Astrocyte (in vitro differentiated cells and primary cell): ENCODE measurements at regions not wholly inside any gene's neighbourhood (a gene's known extent, or its start where the extent isn't known, plus 50 kb on each side); places are given as distances from the start of the nearest gene placed in this dataset.

Source experiments
- DNase-seq: peaks from one replicate; pipeline ENCODE4 v3.0.0-alpha.2; 2010; ENCODE audit warnings: low read depth
- FAIRE-seq: peaks from 2 replicates; lab custom pipeline; 2011; peaks lifted over from hg19 to GRCh38; lab: Jason Lieb, UNC
- H2AFZ ChIP-seq: 2 replicates; pipeline ENCODE4 v1.6.0; 2012; ENCODE audit warnings: low read depth, low read length, inconsistent platforms
- H3K27ac ChIP-seq: 2 replicates; pipeline ENCODE4 v1.5.1; 2011; ENCODE audit warnings: low read depth, low read length, inconsistent platforms
- H3K27me3 ChIP-seq: 2 replicates; pipeline ENCODE4 v1.6.0; 2011; ENCODE audit warnings: low read length, inconsistent platforms; ENCODE audit not compliant: insufficient read depth
- H3K36me3 ChIP-seq: 2 replicates; pipeline ENCODE4 v1.5.1; 2011; ENCODE audit warnings: low read length, inconsistent platforms; ENCODE audit not compliant: insufficient read depth
- H3K4me1 ChIP-seq: 2 replicates; pipeline ENCODE4 v1.5.1; 2011; ENCODE audit warnings: low read length, inconsistent platforms; ENCODE audit not compliant: insufficient read depth
- H3K4me2 ChIP-seq: 2 replicates; pipeline ENCODE4 v1.6.0; 2012; ENCODE audit warnings: low read length, inconsistent platforms
- H3K4me3 ChIP-seq: 2 replicates; pipeline ENCODE4 v1.5.1; 2011; ENCODE audit warnings: low read depth, mild to moderate bottlenecking, low read length, inconsistent platforms; ENCODE audit not compliant: insufficient read depth
- H3K79me2 ChIP-seq: 2 replicates; pipeline ENCODE4 v1.6.0; 2012; ENCODE audit warnings: mild to moderate bottlenecking, low read length, inconsistent platforms; ENCODE audit not compliant: insufficient read depth
- H3K9ac ChIP-seq: 2 replicates; pipeline ENCODE4 v1.6.0; 2012; ENCODE audit warnings: mild to moderate bottlenecking, low read length, inconsistent platforms
- H3K9me3 ChIP-seq: 2 replicates; pipeline ENCODE4 v1.5.1; 2012; ENCODE audit warnings: low read depth, mild to moderate bottlenecking, low read length, inconsistent platforms; ENCODE audit not compliant: insufficient read depth
- H4K20me1 ChIP-seq: 2 replicates; pipeline ENCODE4 v1.6.0; 2012; ENCODE audit warnings: low read length, inconsistent platforms; ENCODE audit not compliant: insufficient read depth
- H3K27ac Mint-ChIP-seq: one replicate; pipeline ENCODE4 v1.8.0; 2021; ENCODE audit warnings: mild to moderate bottlenecking, mixed read lengths; ENCODE audit not compliant: unreplicated experiment
- H3K27me3 Mint-ChIP-seq: one replicate; pipeline ENCODE4 v1.8.0; 2021; ENCODE audit warnings: low read depth, mixed read lengths; ENCODE audit not compliant: unreplicated experiment
- H3K36me3 Mint-ChIP-seq: one replicate; pipeline ENCODE4 v1.8.0; 2021; ENCODE audit warnings: low read depth, mixed read lengths; ENCODE audit not compliant: unreplicated experiment
- H3K4me1 Mint-ChIP-seq: one replicate; pipeline ENCODE4 v1.8.0; 2021; ENCODE audit warnings: low read depth, mixed read lengths; ENCODE audit not compliant: unreplicated experiment
- H3K4me3 Mint-ChIP-seq: one replicate; pipeline ENCODE4 v1.8.0; 2021; ENCODE audit warnings: mild to moderate bottlenecking, moderate library complexity, mixed read lengths; ENCODE audit not compliant: unreplicated experiment
- H3K9me3 Mint-ChIP-seq: one replicate; pipeline ENCODE4 v1.8.0; 2021; ENCODE audit warnings: mild to moderate bottlenecking, mixed read lengths; ENCODE audit not compliant: unreplicated experiment
- EZH2 ChIP-seq: IDR thresholded peaks from 2 replicates; pipeline ENCODE4 v1.6.1; 2012; ENCODE audit warnings: mild to moderate bottlenecking, low read length, inconsistent platforms; ENCODE audit not compliant: insufficient read depth
- TF ChIP-seq, protein P1 (sequence below): IDR thresholded peaks from 2 replicates; pipeline ENCODE4 v1.5.1; 2011; ENCODE audit warnings: low read depth, mild to moderate bottlenecking, inconsistent platforms, low read length, moderate library complexity; ENCODE audit not compliant: insufficient read depth

DNA sequence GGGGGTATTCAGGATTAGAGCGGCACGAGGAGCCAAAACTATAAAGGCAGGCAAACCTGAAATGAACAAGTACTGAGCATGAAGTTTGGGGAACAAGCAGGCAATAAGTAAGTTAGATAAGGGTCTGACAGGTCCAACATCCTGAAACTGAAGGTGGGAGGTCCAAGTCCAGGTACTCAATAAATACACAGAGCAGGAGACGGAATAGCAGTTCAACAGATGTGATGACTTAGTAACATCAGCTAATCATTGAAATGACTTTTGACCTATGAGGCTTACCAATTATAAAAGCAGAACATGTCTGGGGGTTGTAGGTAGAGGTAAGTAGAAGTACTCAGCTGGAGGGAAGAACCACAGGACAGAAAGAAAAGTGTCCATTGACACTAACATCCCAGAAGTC, 132.8 kb upstream of the PDZRN3 start:
- Mint-ChIP-seq H3K4me3 (no peak overlapping the region), H3K9me3 (peaks cover 1% of the 10 kb centered on the region), H3K4me1 (no peaks in the 10 kb centered on the region), H3K27ac (no peak overlapping the region), H3K27me3 (peaks cover 4% of the 10 kb centered on the region), H3K36me3 (no peaks in the 10 kb centered on the region)
- Histone ChIP-seq H3K4me2 (no peak overlapping the region), H3K79me2 (no peaks in the 10 kb centered on the region), H3K9ac (no peak overlapping the region), H2AFZ (no peak overlapping the region), H3K9me3 (no peaks in the 10 kb centered on the region), H3K4me3 (no peak overlapping the region), H4K20me1 (no peaks in the 10 kb centered on the region), H3K4me1 (no peaks in the 10 kb centered on the region), H3K27ac (no peak overlapping the region), H3K36me3 (no peaks in the 10 kb centered on the region), H3K27me3 (no peaks in the 10 kb centered on the region)
- FAIRE-seq (no peak), DNase-seq (no peak)
- TF ChIP-seq, protein P1, sequence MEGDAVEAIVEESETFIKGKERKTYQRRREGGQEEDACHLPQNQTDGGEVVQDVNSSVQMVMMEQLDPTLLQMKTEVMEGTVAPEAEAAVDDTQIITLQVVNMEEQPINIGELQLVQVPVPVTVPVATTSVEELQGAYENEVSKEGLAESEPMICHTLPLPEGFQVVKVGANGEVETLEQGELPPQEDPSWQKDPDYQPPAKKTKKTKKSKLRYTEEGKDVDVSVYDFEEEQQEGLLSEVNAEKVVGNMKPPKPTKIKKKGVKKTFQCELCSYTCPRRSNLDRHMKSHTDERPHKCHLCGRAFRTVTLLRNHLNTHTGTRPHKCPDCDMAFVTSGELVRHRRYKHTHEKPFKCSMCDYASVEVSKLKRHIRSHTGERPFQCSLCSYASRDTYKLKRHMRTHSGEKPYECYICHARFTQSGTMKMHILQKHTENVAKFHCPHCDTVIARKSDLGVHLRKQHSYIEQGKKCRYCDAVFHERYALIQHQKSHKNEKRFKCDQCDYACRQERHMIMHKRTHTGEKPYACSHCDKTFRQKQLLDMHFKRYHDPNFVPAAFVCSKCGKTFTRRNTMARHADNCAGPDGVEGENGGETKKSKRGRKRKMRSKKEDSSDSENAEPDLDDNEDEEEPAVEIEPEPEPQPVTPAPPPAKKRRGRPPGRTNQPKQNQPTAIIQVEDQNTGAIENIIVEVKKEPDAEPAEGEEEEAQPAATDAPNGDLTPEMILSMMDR, result no peak
- TF ChIP-seq EZH2, result no peak

DNA sequence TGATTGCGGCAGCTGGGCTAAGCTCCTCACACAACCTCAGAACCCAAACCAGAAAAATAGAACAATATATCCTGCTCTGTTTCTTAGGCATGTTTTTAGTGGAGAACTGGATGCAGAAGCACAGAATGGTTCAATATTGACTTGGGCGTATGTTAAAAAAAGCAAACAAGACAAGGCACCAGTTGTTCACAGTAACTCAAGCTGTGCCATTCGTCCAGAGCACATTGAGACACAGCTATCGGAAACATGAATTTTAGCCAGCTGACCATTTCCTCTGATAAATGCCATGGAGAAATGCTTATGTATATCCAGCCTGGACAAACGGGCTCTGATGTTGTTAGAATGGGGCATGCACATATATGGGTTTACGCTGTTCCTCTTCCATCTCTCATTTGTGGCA, 129.2 kb upstream of the PDZRN3 start:
- DNase-seq (no peak), FAIRE-seq (no peak)
- H4K20me1 ChIP-seq, result no peaks in the 10 kb centered on the region
- Mint-ChIP-seq H3K4me1 (no peaks in the 10 kb centered on the region), H3K27ac (no peak overlapping the region), H3K27me3 (peaks cover 4% of the 10 kb centered on the region), H3K4me3 (no peak overlapping the region), H3K9me3 (peaks cover 1% of the 10 kb centered on the region), H3K36me3 (no peaks in the 10 kb centered on the region)
- H3K9ac ChIP-seq, result no peak overlapping the region
- H3K4me2 ChIP-seq, result no peak overlapping the region
- H3K36me3 ChIP-seq, result no peaks in the 10 kb centered on the region
- H3K9me3 ChIP-seq, result no peaks in the 10 kb centered on the region
- no peak overlapping the region for H2AFZ ChIP-seq
- no peaks in the 10 kb centered on the region for H3K79me2 ChIP-seq
- H3K4me3 ChIP-seq, result no peak overlapping the region
- no peaks in the 10 kb centered on the region for H3K4me1 ChIP-seq
- no peak overlapping the region for H3K27ac ChIP-seq
- no peaks in the 10 kb centered on the region for H3K27me3 ChIP-seq
- TF ChIP-seq, protein P1, result no peak
- TF ChIP-seq EZH2, result no peak

DNA sequence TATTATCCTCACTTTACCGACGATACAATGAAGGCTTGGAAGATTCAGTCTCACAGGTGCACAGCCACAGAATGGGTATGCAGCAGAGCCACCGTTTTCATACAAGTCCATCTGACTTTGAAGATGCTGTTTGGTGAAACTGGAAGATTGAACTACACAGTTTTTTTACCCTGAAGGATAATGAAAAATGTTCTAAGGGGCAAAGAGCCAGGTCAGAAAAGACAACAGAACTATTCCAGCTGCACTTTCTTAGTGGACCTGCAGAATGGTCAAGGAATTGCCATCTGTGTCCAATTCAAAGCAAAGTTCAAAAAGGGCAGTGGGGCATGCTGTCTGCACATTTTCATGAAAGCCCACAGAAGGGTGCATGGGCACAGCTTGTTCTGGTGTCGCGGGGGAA, 127.6 kb upstream of the PDZRN3 start:
- Histone ChIP-seq H3K36me3 (no peaks in the 10 kb centered on the region), H3K4me1 (no peaks in the 10 kb centered on the region), H3K79me2 (no peaks in the 10 kb centered on the region), H3K9me3 (no peaks in the 10 kb centered on the region), H3K4me3 (no peak overlapping the region), H3K27me3 (no peaks in the 10 kb centered on the region), H3K4me2 (no peak overlapping the region), H2AFZ (no peak overlapping the region), H3K27ac (no peak overlapping the region), H3K9ac (no peak overlapping the region), H4K20me1 (no peaks in the 10 kb centered on the region)
- H3K4me3 Mint-ChIP-seq, result no peak overlapping the region
- no peaks in the 10 kb centered on the region for H3K4me1 Mint-ChIP-seq
- no peak overlapping the region for H3K27ac Mint-ChIP-seq
- H3K36me3 Mint-ChIP-seq, result no peaks in the 10 kb centered on the region
- no peak for DNase-seq
- TF ChIP-seq EZH2, result no peak
- TF ChIP-seq, protein P1, result no peak
- H3K9me3 Mint-ChIP-seq, result peaks cover 1% of the 10 kb centered on the region
- no peak for FAIRE-seq
- H3K27me3 Mint-ChIP-seq, result no peaks in the 10 kb centered on the region
